Ishikawa (cell line): ENCODE measurements at regions not wholly inside any gene's neighbourhood (a gene's known extent, or its start where the extent isn't known, plus 50 kb on each side); places are given as distances from the start of the nearest gene placed in this dataset.

ENCODE experiments used
- CREB1 ChIP-seq: IDR thresholded peaks from 2 replicates; pipeline ENCODE4 v1.6.1; 2012; ENCODE audit warnings: low read depth
- EP300 ChIP-seq: IDR thresholded peaks from 2 replicates; pipeline ENCODE4 v1.6.1; 2012; ENCODE audit warnings: borderline replicate concordance
- RAD21 ChIP-seq: IDR thresholded peaks from 2 replicates; pipeline ENCODE4 v1.6.1; 2012; ENCODE audit warnings: low read depth
- REST ChIP-seq: IDR thresholded peaks from 2 replicates; pipeline ENCODE4 v1.6.1; 2012; ENCODE audit warnings: low read depth, mild to moderate bottlenecking
- YY1 ChIP-seq: IDR thresholded peaks from 2 replicates; pipeline ENCODE4 v1.6.1; 2012; ENCODE audit warnings: low read depth
- ZBTB7A ChIP-seq: IDR thresholded peaks from 2 replicates; pipeline ENCODE4 v1.6.1; 2012; ENCODE audit warnings: low read depth

- TF ChIP-seq CREB1, result no peak
- TF ChIP-seq RAD21, result no peak
- no peak for TF ChIP-seq YY1
- no peak for TF ChIP-seq ZBTB7A
- TF ChIP-seq EP300, result no peak
- no peak for TF ChIP-seq REST
These were observed 97.9 kb downstream of the PLCE1 start for GRCh38 chr10:94091649-94092048.
